HepG2 (cell line): ENCODE measurements at regions not wholly inside any gene's neighbourhood (a gene's known extent, or its start where the extent isn't known, plus 50 kb on each side); places are given as distances from the start of the nearest gene placed in this dataset.

Experiments
- HMG20B ChIP-seq: conservative IDR thresholded peaks from 2 replicates; pipeline ENCODE4 v1.6.1; 2016; ENCODE audit warnings: missing genetic modification reagents, missing compliant biosample characterization
- MTA3 ChIP-seq: sonication (generic); formaldehyde crosslinking; IDR thresholded peaks from 2 replicates; pipeline ENCODE4 v1.4.0; 2020; ENCODE audit warnings: missing genetic modification reagents
- REL ChIP-seq: sonication (generic); formaldehyde crosslinking; conservative IDR thresholded peaks from 2 replicates; pipeline ENCODE4 v1.8.0; 2022; ENCODE audit warnings: mild to moderate bottlenecking, missing genetic modification reagents, moderate library complexity
- ZFX ChIP-seq: sonication (generic); formaldehyde crosslinking; IDR thresholded peaks from 2 replicates; pipeline ENCODE4 v1.4.0; 2020; ENCODE audit warnings: mild to moderate bottlenecking, low read depth, missing genetic modification reagents, moderate library complexity
- ZNF792 ChIP-seq: IDR thresholded peaks from 2 replicates; pipeline ENCODE4 v1.6.1; 2016
- TF ChIP-seq, protein P1 (sequence below): sonication (generic); formaldehyde crosslinking; IDR thresholded peaks from 2 replicates; pipeline ENCODE4 v1.5.0; 2020; ENCODE audit warnings: mild to moderate bottlenecking, missing genetic modification reagents
- TF ChIP-seq, protein P2 (sequence below): IDR thresholded peaks from 2 replicates; pipeline ENCODE4 v1.6.1; 2012; ENCODE audit warnings: low read length, improper control_type of control experiment
- TF ChIP-seq, protein P3 (sequence below): sonication (generic); formaldehyde crosslinking; IDR thresholded peaks from 2 replicates; pipeline ENCODE4 v1.5.1; 2020; ENCODE audit warnings: mild to moderate bottlenecking, moderate library complexity, missing genetic modification reagents
- TF ChIP-seq, protein P4 (sequence below): sonication (generic); formaldehyde crosslinking; IDR thresholded peaks from 2 replicates; pipeline ENCODE4 v1.8.0; 2023; ENCODE audit warnings: mild to moderate bottlenecking, missing genetic modification reagents
- TF ChIP-seq, protein P5 (sequence below): IDR thresholded peaks from 2 replicates; pipeline ENCODE4 v1.6.1; 2016; ENCODE audit warnings: control low read depth

DNA sequence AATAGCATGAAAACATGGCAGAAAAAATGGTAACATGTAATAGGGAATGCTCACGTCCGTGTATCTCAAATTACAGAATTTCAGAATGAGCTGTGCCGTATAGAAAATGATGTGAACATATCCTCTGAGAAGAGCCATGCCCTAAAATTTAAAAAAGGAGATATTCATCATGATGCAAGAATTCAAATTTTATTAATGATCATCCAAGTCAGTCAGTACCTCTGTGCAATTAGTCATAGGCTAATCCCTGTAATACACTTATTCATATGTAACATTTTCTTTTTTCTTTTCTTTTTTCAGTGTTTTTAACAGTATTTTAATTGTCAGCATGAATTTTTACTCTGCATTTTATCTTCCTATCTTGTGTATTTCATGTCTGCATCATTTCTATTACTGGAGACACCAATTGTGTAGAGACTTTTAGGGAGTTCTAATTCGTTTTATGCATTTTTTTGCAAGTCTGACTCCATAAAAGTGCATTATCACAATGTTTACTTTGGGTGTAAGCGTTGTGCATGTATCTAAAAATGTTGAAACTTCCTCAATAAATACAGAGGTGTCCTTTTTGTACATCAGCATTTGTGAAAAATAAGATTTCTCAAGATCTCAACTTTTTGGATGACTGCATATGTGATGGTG, 1103.7 kb upstream of the CELF2 start (continued):
- TF ChIP-seq, protein P1, sequence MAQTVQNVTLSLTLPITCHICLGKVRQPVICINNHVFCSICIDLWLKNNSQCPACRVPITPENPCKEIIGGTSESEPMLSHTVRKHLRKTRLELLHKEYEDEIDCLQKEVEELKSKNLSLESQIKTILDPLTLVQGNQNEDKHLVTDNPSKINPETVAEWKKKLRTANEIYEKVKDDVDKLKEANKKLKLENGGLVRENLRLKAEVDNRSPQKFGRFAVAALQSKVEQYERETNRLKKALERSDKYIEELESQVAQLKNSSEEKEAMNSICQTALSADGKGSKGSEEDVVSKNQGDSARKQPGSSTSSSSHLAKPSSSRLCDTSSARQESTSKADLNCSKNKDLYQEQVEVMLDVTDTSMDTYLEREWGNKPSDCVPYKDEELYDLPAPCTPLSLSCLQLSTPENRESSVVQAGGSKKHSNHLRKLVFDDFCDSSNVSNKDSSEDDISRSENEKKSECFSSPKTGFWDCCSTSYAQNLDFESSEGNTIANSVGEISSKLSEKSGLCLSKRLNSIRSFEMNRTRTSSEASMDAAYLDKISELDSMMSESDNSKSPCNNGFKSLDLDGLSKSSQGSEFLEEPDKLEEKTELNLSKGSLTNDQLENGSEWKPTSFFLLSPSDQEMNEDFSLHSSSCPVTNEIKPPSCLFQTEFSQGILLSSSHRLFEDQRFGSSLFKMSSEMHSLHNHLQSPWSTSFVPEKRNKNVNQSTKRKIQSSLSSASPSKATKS (CRISPR knock-in tag) = no peak
- TF ChIP-seq HMG20B = no peak
- TF ChIP-seq, protein P2, sequence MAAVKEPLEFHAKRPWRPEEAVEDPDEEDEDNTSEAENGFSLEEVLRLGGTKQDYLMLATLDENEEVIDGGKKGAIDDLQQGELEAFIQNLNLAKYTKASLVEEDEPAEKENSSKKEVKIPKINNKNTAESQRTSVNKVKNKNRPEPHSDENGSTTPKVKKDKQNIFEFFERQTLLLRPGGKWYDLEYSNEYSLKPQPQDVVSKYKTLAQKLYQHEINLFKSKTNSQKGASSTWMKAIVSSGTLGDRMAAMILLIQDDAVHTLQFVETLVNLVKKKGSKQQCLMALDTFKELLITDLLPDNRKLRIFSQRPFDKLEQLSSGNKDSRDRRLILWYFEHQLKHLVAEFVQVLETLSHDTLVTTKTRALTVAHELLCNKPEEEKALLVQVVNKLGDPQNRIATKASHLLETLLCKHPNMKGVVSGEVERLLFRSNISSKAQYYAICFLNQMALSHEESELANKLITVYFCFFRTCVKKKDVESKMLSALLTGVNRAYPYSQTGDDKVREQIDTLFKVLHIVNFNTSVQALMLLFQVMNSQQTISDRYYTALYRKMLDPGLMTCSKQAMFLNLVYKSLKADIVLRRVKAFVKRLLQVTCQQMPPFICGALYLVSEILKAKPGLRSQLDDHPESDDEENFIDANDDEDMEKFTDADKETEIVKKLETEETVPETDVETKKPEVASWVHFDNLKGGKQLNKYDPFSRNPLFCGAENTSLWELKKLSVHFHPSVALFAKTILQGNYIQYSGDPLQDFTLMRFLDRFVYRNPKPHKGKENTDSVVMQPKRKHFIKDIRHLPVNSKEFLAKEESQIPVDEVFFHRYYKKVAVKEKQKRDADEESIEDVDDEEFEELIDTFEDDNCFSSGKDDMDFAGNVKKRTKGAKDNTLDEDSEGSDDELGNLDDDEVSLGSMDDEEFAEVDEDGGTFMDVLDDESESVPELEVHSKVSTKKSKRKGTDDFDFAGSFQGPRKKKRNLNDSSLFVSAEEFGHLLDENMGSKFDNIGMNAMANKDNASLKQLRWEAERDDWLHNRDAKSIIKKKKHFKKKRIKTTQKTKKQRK = no peak
- TF ChIP-seq, protein P3, sequence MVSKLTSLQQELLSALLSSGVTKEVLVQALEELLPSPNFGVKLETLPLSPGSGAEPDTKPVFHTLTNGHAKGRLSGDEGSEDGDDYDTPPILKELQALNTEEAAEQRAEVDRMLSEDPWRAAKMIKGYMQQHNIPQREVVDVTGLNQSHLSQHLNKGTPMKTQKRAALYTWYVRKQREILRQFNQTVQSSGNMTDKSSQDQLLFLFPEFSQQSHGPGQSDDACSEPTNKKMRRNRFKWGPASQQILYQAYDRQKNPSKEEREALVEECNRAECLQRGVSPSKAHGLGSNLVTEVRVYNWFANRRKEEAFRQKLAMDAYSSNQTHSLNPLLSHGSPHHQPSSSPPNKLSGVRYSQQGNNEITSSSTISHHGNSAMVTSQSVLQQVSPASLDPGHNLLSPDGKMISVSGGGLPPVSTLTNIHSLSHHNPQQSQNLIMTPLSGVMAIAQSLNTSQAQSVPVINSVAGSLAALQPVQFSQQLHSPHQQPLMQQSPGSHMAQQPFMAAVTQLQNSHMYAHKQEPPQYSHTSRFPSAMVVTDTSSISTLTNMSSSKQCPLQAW (CRISPR knock-in tag) = no peak
- TF ChIP-seq, protein P4, sequence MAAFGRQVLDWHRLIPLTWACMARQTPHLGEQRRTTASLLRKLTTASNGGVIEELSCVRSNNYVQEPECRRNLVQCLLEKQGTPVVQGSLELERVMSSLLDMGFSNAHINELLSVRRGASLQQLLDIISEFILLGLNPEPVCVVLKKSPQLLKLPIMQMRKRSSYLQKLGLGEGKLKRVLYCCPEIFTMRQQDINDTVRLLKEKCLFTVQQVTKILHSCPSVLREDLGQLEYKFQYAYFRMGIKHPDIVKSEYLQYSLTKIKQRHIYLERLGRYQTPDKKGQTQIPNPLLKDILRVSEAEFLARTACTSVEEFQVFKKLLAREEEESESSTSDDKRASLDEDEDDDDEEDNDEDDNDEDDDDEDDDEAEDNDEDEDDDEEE (CRISPR knock-in tag) = no peak
- TF ChIP-seq, protein P5, sequence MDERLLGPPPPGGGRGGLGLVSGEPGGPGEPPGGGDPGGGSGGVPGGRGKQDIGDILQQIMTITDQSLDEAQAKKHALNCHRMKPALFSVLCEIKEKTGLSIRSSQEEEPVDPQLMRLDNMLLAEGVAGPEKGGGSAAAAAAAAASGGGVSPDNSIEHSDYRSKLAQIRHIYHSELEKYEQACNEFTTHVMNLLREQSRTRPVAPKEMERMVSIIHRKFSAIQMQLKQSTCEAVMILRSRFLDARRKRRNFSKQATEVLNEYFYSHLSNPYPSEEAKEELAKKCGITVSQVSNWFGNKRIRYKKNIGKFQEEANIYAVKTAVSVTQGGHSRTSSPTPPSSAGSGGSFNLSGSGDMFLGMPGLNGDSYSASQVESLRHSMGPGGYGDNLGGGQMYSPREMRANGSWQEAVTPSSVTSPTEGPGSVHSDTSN (CRISPR knock-in tag) = no peak
- TF ChIP-seq ZNF792 (CRISPR knock-in tag) = no peak
- no peak for TF ChIP-seq REL (CRISPR knock-in tag)
- no peak for TF ChIP-seq MTA3 (CRISPR knock-in tag)
- no peak for TF ChIP-seq ZFX (CRISPR knock-in tag)
